BJ (cell line): ENCODE measurements at regions not wholly inside any gene's neighbourhood (a gene's known extent, or its start where the extent isn't known, plus 50 kb on each side); places are given as distances from the start of the nearest gene placed in this dataset.
"Not testable (repeated sequence)": the region's sequence is repeated elsewhere in the genome, so short reads cannot be mapped to it uniquely, and the experiment has no call there.

Experiments
- CTCF ChIA-PET: fragments of 350-600 bp; formaldehyde crosslinking; extraction: SDS; loops from one replicate; lab custom pipeline; 2021; ENCODE audit warnings: antibody characterized with exemption, inconsistent platforms; lab: Yijun Ruan, JAX
- POLR2A ChIA-PET: fragments of 300-600 bp; sonication (Branson Sonifier 250); formaldehyde crosslinking; extraction: SDS; loops from one replicate; lab custom pipeline; 2021; ENCODE audit warnings: antibody characterized with exemption; lab: Charles Lee
- DNase-seq: peaks from one replicate; pipeline ENCODE4 v3.0.0-alpha.2; 2011; ENCODE audit warnings: low read depth
- H3K27me3 ChIP-seq: 2 replicates; pipeline ENCODE4 v1.6.0; 2011; ENCODE audit warnings: low read length; ENCODE audit not compliant: control insufficient read depth, insufficient read depth
- H3K36me3 ChIP-seq: 2 replicates; pipeline ENCODE4 v1.5.1; 2011; ENCODE audit warnings: low read length; ENCODE audit not compliant: control insufficient read depth, insufficient read depth
- H3K4me3 ChIP-seq: 2 replicates; pipeline ENCODE4 v1.5.1; 2011; ENCODE audit warnings: low read depth, mild to moderate bottlenecking, control low read depth, low read length
- CTCF ChIP-seq: IDR thresholded peaks from 2 replicates; pipeline ENCODE4 v1.5.1; 2011; ENCODE audit warnings: low read depth, mild to moderate bottlenecking, control low read depth, inconsistent platforms, low read length, moderate library complexity; ENCODE audit not compliant: insufficient read depth

- H3K27me3 ChIP-seq, result no peaks in the 10 kb centered on the region
- ChIA-PET POLR2A (no interaction called here), CTCF (no interaction called here)
- DNase-seq, result no peak
- no peak overlapping the region for H3K4me3 ChIP-seq
- H3K36me3 ChIP-seq, result no peaks in the 10 kb centered on the region
- TF ChIP-seq CTCF, result no peak
Measured at GRCh38 chr5:94064025-94064424, 322.6 kb upstream of the POU5F2 start.

GRCh38 chr5:94057655-94058054, 316.3 kb upstream of the POU5F2 start:
- ChIA-PET POLR2A (interaction anchor here (0.6 kb wide), 1 partner anchor 12 kb away, joined by 5 read pairs; no protein-coding TSS in a partner anchor), CTCF (interaction anchor here (1.5 kb wide), 1 partner anchor 9 kb away, joined by 4 read pairs; no protein-coding TSS in a partner anchor)
- DNase-seq, result no peak
- no peak overlapping the region for H3K4me3 ChIP-seq
- TF ChIP-seq CTCF, result no peak
- no peaks in the 10 kb centered on the region for H3K36me3 ChIP-seq
- no peaks in the 10 kb centered on the region for H3K27me3 ChIP-seq

- Histone ChIP-seq H3K27me3 (no peaks in the 10 kb centered on the region), H3K4me3 (no peak overlapping the region), H3K36me3 (no peaks in the 10 kb centered on the region)
- DNase-seq, result no peak
- ChIA-PET POLR2A (interaction anchor here (0.6 kb wide), 1 partner anchor 12 kb away, joined by 5 read pairs; no protein-coding TSS in a partner anchor), CTCF (no interaction called here)
- no peak for TF ChIP-seq CTCF
Measured at GRCh38 chr5:94057217-94057616, 315.8 kb upstream of the POU5F2 start.

- POLR2A ChIA-PET, H3K36me3 ChIP-seq, H3K27me3 ChIP-seq, H3K4me3 ChIP-seq, CTCF ChIA-PET, DNase-seq: not testable (repeated sequence)
Measured at GRCh38 chr5:94049307-94049922, 308.0 kb upstream of the POU5F2 start.

GRCh38 chr5:94045839-94046782, 304.7 kb upstream of the POU5F2 start:
- ChIA-PET POLR2A (no interaction called here), CTCF (interaction anchor here (0.6 kb wide), 1 partner anchor 32 kb away, joined by 3 read pairs; no protein-coding TSS in a partner anchor)
- Histone ChIP-seq H3K27me3 (no peaks in the 10 kb centered on the region), H3K36me3 (no peaks in the 10 kb centered on the region), H3K4me3 (no peak overlapping the region)
- DNase-seq, result no peak
- TF ChIP-seq CTCF, result no peak
